Caco-2 (cell line): ENCODE measurements at regions not wholly inside any gene's neighbourhood (a gene's known extent, or its start where the extent isn't known, plus 50 kb on each side); places are given as distances from the start of the nearest gene placed in this dataset.

ENCODE experiments used
- BruUV-seq: library from RNA; stranded (reverse); fragments of 400-500 nt; replicated peaks from 2 replicates; lab custom pipeline; 2021; lab: Mats Ljungman, UMichigan
- CTCF ChIA-PET: fragments of 300-600 bp; sonication (Branson Sonifier 250); formaldehyde crosslinking; loops from one replicate; lab custom pipeline; 2022; ENCODE audit warnings: antibody characterized with exemption; lab: Charles Lee
- POLR2A ChIA-PET: fragments of 300-600 bp; sonication (Branson Sonifier 250); formaldehyde crosslinking; loops from one replicate; lab custom pipeline; 2022; ENCODE audit warnings: antibody characterized with exemption; lab: Charles Lee
- DNase-seq, 2 experiments: peaks; one replicate each; pipeline versions ENCODE4 v3.0.0 to v3.0.0-alpha.2; 2020 to 2022
- H3K27me3 ChIP-seq: replicated peaks from 2 replicates; pipeline ENCODE4 v1.6.0; 2011; ENCODE audit warnings: low read length; ENCODE audit not compliant: control insufficient read depth, insufficient read depth
- H3K36me3 ChIP-seq: 2 replicates; pipeline ENCODE4 v1.5.1; 2011; ENCODE audit warnings: low read length; ENCODE audit not compliant: control insufficient read depth, insufficient read depth
- H3K4me1 ChIP-seq: fragments of 250-450 bp; sonication (Bioruptor Pico); 2 replicates; pipeline ENCODE4 v1.5.1; 2020; ENCODE audit warnings: mild to moderate bottlenecking
- H3K4me3 ChIP-seq: 2 replicates; pipeline ENCODE4 v1.5.1; 2011; ENCODE audit warnings: low read depth, mild to moderate bottlenecking, control low read depth, low read length
- H3K9me3 ChIP-seq: fragments of 250-450 bp; sonication (Bioruptor Pico); 2 replicates; pipeline ENCODE4 v1.5.1; 2020; ENCODE audit warnings: mild to moderate bottlenecking, moderate library complexity
- H3K27ac Mint-ChIP-seq: one replicate; pipeline ENCODE4 v1.8.0; 2022; ENCODE audit warnings: mixed read lengths; ENCODE audit not compliant: unreplicated experiment
- H3K27me3 Mint-ChIP-seq: one replicate; pipeline ENCODE4 v1.8.0; 2022; ENCODE audit warnings: mixed read lengths; ENCODE audit not compliant: insufficient read depth, unreplicated experiment
- H3K36me3 Mint-ChIP-seq: one replicate; pipeline ENCODE4 v1.8.0; 2022; ENCODE audit warnings: mild to moderate bottlenecking, mixed read lengths; ENCODE audit not compliant: insufficient read depth, unreplicated experiment
- H3K4me1 Mint-ChIP-seq: one replicate; pipeline ENCODE4 v1.8.0; 2022; ENCODE audit warnings: low read depth, mixed read lengths; ENCODE audit not compliant: unreplicated experiment
- H3K4me3 Mint-ChIP-seq: one replicate; pipeline ENCODE4 v1.8.0; 2022; ENCODE audit warnings: mild to moderate bottlenecking, moderate library complexity, mixed read lengths; ENCODE audit not compliant: unreplicated experiment
- H3K9me3 Mint-ChIP-seq: one replicate; pipeline ENCODE4 v1.8.0; 2022; ENCODE audit warnings: mixed read lengths; ENCODE audit not compliant: unreplicated experiment
- intact Hi-C: fragments of 100-400 bp; cut with micrococcal nuclease; formaldehyde crosslinking; loops from one replicate; pipeline ENCODE4 v1.10.0; 2022; ENCODE audit not compliant: unreplicated experiment
- TF ChIP-seq, protein P1 (sequence below), 2 experiments: fragments of 200-600 bp in 1 of 2; IDR thresholded peaks; 1 replicate in 1 of 2; 2 replicates in 1 of 2; pipeline versions ENCODE4 v1.5.1 to v1.8.0; 2011 to 2022; ENCODE audit warnings: antibody characterized with exemption in 1 of 2, control low read depth in 1 of 2, inconsistent platforms in 1 of 2, low read depth in 1 of 2, low read length in 1 of 2, mild to moderate bottlenecking in 1 of 2, moderate library complexity in 1 of 2; ENCODE audit not compliant: insufficient read depth in 1 of 2, severe bottlenecking in 1 of 2, unreplicated experiment in 1 of 2

DNA sequence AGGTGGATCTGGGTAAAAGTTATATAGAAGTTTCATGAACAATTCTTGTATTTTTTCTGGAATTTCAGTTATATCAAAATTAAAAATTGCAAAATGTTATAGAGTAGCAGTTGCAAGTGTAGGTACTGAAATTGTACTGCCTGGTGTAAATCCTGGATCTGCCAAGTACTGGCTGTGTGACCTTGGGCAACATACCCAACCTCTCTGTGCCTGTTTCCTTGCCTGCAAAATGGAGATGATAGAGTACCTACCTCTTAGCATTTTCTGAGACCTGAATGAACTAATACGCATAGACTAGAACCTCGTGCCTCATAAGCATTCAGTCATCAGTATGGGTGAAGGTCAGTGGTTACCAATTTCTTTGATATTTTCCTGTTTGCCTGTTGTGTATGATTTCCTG is 290.0 kb upstream of the KAZN start:
- no peaks in the 10 kb centered on the region for H3K27me3 ChIP-seq
- CTCF ChIA-PET, result no interaction called here
- TF ChIP-seq, protein P1, sequence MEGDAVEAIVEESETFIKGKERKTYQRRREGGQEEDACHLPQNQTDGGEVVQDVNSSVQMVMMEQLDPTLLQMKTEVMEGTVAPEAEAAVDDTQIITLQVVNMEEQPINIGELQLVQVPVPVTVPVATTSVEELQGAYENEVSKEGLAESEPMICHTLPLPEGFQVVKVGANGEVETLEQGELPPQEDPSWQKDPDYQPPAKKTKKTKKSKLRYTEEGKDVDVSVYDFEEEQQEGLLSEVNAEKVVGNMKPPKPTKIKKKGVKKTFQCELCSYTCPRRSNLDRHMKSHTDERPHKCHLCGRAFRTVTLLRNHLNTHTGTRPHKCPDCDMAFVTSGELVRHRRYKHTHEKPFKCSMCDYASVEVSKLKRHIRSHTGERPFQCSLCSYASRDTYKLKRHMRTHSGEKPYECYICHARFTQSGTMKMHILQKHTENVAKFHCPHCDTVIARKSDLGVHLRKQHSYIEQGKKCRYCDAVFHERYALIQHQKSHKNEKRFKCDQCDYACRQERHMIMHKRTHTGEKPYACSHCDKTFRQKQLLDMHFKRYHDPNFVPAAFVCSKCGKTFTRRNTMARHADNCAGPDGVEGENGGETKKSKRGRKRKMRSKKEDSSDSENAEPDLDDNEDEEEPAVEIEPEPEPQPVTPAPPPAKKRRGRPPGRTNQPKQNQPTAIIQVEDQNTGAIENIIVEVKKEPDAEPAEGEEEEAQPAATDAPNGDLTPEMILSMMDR (IDR thresholded peaks at IDR 0.05; ENCODE audit: insufficient read depth in 1 of 2, low read depth in 1 of 2, low read length in 1 of 2, severe bottlenecking in 1 of 2, unreplicated experiment in 1 of 2), result no peak
- Mint-ChIP-seq H3K4me1 (no peaks in the 10 kb centered on the region), H3K27ac (no peak overlapping the region), H3K27me3 (peaks cover 3% of the 10 kb centered on the region), H3K36me3 (no peaks in the 10 kb centered on the region), H3K9me3 (no peaks in the 10 kb centered on the region), H3K4me3 (no peak overlapping the region)
- DNase-seq, result no peak
- H3K9me3 ChIP-seq, result no peaks in the 10 kb centered on the region
- no peaks in the 10 kb centered on the region for H3K36me3 ChIP-seq
- H3K4me1 ChIP-seq, result no peaks in the 10 kb centered on the region
- no peak overlapping the region for H3K4me3 ChIP-seq
- POLR2A ChIA-PET, result no interaction called here
- no TSS peak for BruUV-seq
- intact Hi-C loops, result no loop called here

DNA sequence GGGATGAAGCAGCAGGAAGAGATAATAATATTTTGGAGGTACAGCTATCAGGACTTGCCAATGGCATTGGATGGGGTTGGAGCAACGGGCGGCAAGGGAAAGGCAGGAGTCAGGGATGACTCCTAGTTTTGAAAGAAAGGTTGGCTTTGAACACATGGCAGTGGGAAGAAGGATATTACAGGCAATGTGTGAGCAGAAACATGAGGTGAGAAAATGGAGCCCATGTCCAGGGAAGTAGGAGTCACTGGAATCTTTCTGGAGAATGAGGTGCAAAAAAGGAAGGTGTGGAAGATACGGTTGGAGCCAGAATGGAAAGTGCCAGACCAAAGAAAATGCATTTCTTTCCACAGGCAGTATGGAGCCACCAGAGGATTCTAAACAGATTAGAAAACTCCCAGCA is 288.5 kb upstream of the KAZN start:
- no peak overlapping the region for H3K27ac Mint-ChIP-seq
- no peaks in the 10 kb centered on the region for H3K27me3 Mint-ChIP-seq
- intact Hi-C loops, result no loop called here
- Histone ChIP-seq H3K4me3 (no peak overlapping the region), H3K9me3 (no peaks in the 10 kb centered on the region), H3K27me3 (no peaks in the 10 kb centered on the region), H3K4me1 (no peaks in the 10 kb centered on the region), H3K36me3 (no peaks in the 10 kb centered on the region)
- CTCF ChIA-PET, result no interaction called here
- no peaks in the 10 kb centered on the region for H3K36me3 Mint-ChIP-seq
- no peaks in the 10 kb centered on the region for H3K9me3 Mint-ChIP-seq
- POLR2A ChIA-PET, result no interaction called here
- DNase-seq, result no peak
- no peaks in the 10 kb centered on the region for H3K4me1 Mint-ChIP-seq
- TF ChIP-seq, protein P1 (IDR thresholded peaks at IDR 0.05; ENCODE audit: insufficient read depth in 1 of 2, low read depth in 1 of 2, low read length in 1 of 2, severe bottlenecking in 1 of 2, unreplicated experiment in 1 of 2), result no peak
- no peak overlapping the region for H3K4me3 Mint-ChIP-seq
- BruUV-seq, result no TSS peak

DNA sequence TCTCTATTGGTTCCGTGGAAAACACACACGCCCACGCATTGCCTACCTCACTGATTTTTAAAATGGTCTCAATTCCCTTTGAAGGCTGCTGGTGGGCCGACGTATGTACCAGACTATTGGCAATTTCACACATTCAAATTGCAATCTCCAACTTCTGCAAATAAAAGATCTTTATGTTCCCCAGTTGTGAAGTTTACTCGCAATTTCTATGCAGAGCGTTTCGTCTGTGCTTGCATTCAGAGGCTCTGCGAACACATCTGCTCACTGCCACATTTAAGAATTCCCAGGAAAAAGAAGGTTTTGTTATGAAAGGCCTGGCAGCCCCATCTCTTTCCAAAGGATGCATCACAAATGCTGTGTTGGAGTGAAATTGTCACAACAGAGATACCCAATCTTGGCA is 288.0 kb upstream of the KAZN start:
- Histone ChIP-seq H3K9me3 (no peaks in the 10 kb centered on the region), H3K4me1 (no peaks in the 10 kb centered on the region), H3K4me3 (no peak overlapping the region), H3K36me3 (no peaks in the 10 kb centered on the region), H3K27me3 (no peaks in the 10 kb centered on the region)
- BruUV-seq, result no TSS peak
- TF ChIP-seq, protein P1 (IDR thresholded peaks at IDR 0.05; ENCODE audit: insufficient read depth in 1 of 2, low read depth in 1 of 2, low read length in 1 of 2, severe bottlenecking in 1 of 2, unreplicated experiment in 1 of 2), result no peak
- no peak overlapping the region for H3K27ac Mint-ChIP-seq
- no peaks in the 10 kb centered on the region for H3K9me3 Mint-ChIP-seq
- DNase-seq, result no peak
- H3K4me1 Mint-ChIP-seq, result no peaks in the 10 kb centered on the region
- no peaks in the 10 kb centered on the region for H3K27me3 Mint-ChIP-seq
- no peaks in the 10 kb centered on the region for H3K36me3 Mint-ChIP-seq
- H3K4me3 Mint-ChIP-seq, result no peak overlapping the region
- intact Hi-C loops, result no loop called here
- CTCF ChIA-PET, result no interaction called here
- POLR2A ChIA-PET, result no interaction called here
